ENCODE measurements at regions not wholly inside any gene's neighbourhood (a gene's known extent, or its start where the extent isn't known, plus 50 kb on each side); places are given as distances from the start of the nearest gene placed in this dataset.

GRCh38 chr10:21281765-21282484 is 243.6 kb downstream of the SKIDA1 start:
- TF ChIP-seq REST (IDR thresholded peaks at IDR 0.05; ENCODE audit: insufficient read depth in 1 of 2, low read depth in 2 of 2, low read length in 2 of 2) (no peak), SIN3A (IDR thresholded peaks at IDR 0.05; ENCODE audit: borderline replicate concordance, insufficient read depth, low read length) (no peak), POLR2AphosphoS5 (IDR thresholded peaks at IDR 0.05; ENCODE audit: low read depth, low read length) (no peak), TAF1 (IDR thresholded peaks at IDR 0.05; ENCODE audit: borderline replicate concordance, insufficient read depth, low read length) (no peak), FOXP2 (optimal IDR thresholded peaks at IDR 0.05; ENCODE audit: borderline replicate concordance, extremely low read depth, extremely low read length, insufficient read depth) (no peak)

DNA sequence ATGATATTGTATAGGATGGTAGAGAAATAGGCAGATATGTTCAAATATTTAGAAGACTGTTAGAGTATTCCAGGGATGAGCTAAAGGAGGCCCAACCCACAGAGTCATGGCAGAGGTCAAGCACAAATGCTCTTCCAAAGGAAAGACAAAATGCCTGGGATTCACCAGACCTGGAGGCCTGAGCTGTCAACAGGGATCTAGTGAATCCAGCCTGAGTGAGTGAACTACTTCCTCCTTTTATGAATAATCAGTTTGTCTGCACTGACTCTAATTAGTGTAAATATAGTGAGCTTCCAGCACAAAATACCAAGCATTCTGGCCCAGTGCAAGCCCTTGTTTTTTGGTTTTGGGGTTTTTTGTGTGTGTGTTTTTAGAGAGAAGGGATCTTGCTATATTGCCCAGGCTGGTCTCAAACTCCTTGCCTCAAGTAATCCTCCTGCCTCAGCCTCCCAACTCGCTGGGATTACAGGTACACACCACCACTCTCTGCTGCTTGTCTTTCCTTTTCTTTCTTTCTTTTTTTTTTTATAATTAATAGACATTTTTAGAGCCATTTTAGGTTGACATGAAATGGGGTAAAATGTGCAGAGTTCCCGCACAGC is 244.4 kb downstream of the SKIDA1 start:
- no peak for TF ChIP-seq REST (IDR thresholded peaks at IDR 0.05; ENCODE audit: insufficient read depth in 1 of 2, low read depth in 2 of 2, low read length in 2 of 2)
- TF ChIP-seq FOXP2 (optimal IDR thresholded peaks at IDR 0.05; ENCODE audit: borderline replicate concordance, extremely low read depth, extremely low read length, insufficient read depth), result no peak
- TF ChIP-seq SIN3A (IDR thresholded peaks at IDR 0.05; ENCODE audit: borderline replicate concordance, insufficient read depth, low read length), result no peak

GRCh38 chr10:21280037-21280436 is 245.4 kb downstream of the SKIDA1 start:
- TF ChIP-seq FOXP2 (optimal IDR thresholded peaks at IDR 0.05; ENCODE audit: borderline replicate concordance, extremely low read depth, extremely low read length, insufficient read depth) (no peak), TAF1 (IDR thresholded peaks at IDR 0.05; ENCODE audit: borderline replicate concordance, insufficient read depth, low read length) (no peak), REST (IDR thresholded peaks at IDR 0.05; ENCODE audit: insufficient read depth in 1 of 2, low read depth in 2 of 2, low read length in 2 of 2) (no peak), SIN3A (IDR thresholded peaks at IDR 0.05; ENCODE audit: borderline replicate concordance, insufficient read depth, low read length) (no peak), POLR2AphosphoS5 (IDR thresholded peaks at IDR 0.05; ENCODE audit: low read depth, low read length) (no peak)

DNA sequence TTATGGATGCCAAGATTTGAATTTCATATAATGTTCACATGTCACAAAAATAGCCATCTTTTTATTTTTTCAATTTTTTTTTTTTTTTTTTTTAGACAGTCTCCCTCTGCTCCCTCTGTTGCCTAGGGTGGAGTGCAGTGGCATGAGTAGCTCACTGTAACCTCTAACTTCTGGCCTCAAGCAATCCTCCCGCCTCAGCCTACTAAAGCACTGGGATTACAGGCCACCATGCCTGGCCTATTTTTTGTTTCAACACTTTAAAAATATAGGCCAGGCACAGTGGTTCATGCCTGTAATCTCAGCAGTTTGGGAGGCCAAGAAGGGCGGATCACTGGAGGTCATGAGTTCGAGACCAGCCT is 246.3 kb downstream of the SKIDA1 start:
- TF ChIP-seq FOXP2 (optimal IDR thresholded peaks at IDR 0.05; ENCODE audit: borderline replicate concordance, extremely low read depth, extremely low read length, insufficient read depth), result no peak
- TF ChIP-seq REST (IDR thresholded peaks at IDR 0.05; ENCODE audit: insufficient read depth in 1 of 2, low read depth in 2 of 2, low read length in 2 of 2), result no peak
- TF ChIP-seq TAF1 (IDR thresholded peaks at IDR 0.05; ENCODE audit: borderline replicate concordance, insufficient read depth, low read length), result no peak
- TF ChIP-seq SIN3A (IDR thresholded peaks at IDR 0.05; ENCODE audit: borderline replicate concordance, insufficient read depth, low read length), result no peak
- TF ChIP-seq POLR2AphosphoS5 (IDR thresholded peaks at IDR 0.05; ENCODE audit: low read depth, low read length), result no peak

Measured in PFSK-1 (cell line).